ENCODE measurements at regions not wholly inside any gene's neighbourhood (a gene's known extent, or its start where the extent isn't known, plus 50 kb on each side); places are given as distances from the start of the nearest gene placed in this dataset.

- no CpG with 5 or more reads among the region's 7 CpGs for WGBS (ENCODE audit: extremely low coverage, insufficient coverage, low lambda C conversion rate)
- DNase-seq = peak; percentile 52
These were observed 98.8 kb upstream of the MB21D2 start for GRCh38 chr3:193016437-193016901.

GRCh38 chr3:193021506-193022010 lies 103.9 kb upstream of the MB21D2 start:
- Histone ChIP-seq H3K27me3 (ENCODE audit: insufficient read depth, low read length, poor library complexity) (no peaks in the 10 kb centered on the region), H4K8ac (ENCODE audit: low read depth, low read length) (no peak overlapping the region), H3K79me1 (ENCODE audit: low read length) (no peaks in the 10 kb centered on the region), H3K4me3 (ENCODE audit: low read length) (no peak overlapping the region), H3K36me3 (ENCODE audit: control insufficient read depth, insufficient read depth, low read length) (no peaks in the 10 kb centered on the region), H3K4me2 (ENCODE audit: low read length) (no peak overlapping the region), H3K27ac (ENCODE audit: low read depth, low read length) (no peak overlapping the region), H3K9ac (ENCODE audit: low read length) (no peak overlapping the region), H3K4me1 (ENCODE audit: control insufficient read depth, low read depth, low read length) (no peaks in the 10 kb centered on the region), H2BK120ac (ENCODE audit: low read depth, low read length) (no peak overlapping the region), H2AK5ac (ENCODE audit: low read length) (no peak overlapping the region), H3K79me2 (ENCODE audit: control insufficient read depth, insufficient read depth, low read length) (no peaks in the 10 kb centered on the region), H4K5ac (ENCODE audit: low read length) (no peak overlapping the region), H3K23ac (ENCODE audit: low read length) (no peak overlapping the region), H3K18ac (ENCODE audit: low read length) (no peak overlapping the region), H2BK15ac (replicated peaks; ENCODE audit: low read depth) (no peak overlapping the region), H2BK5ac (ENCODE audit: low read length) (no peak overlapping the region), H3K4ac (ENCODE audit: low read depth, low read length) (no peak overlapping the region), H3K56ac (ENCODE audit: low read length) (no peak overlapping the region)
- no CpG with 5 or more reads among the region's 7 CpGs for WGBS (ENCODE audit: extremely low coverage, insufficient coverage, low lambda C conversion rate)
- no peak for DNase-seq

More at GRCh38 chr3:193016437-193016901, 98.8 kb upstream of the MB21D2 start:
- H3K36me3 ChIP-seq (ENCODE audit: control insufficient read depth, insufficient read depth, low read length) = no peaks in the 10 kb centered on the region
- no peak overlapping the region for H3K27ac ChIP-seq (ENCODE audit: low read depth, low read length)
- no peak overlapping the region for H2BK120ac ChIP-seq (ENCODE audit: low read depth, low read length)
- peak overlapping the region; percentile 46 for H3K56ac ChIP-seq (ENCODE audit: low read length)
- no peak overlapping the region for H4K5ac ChIP-seq (ENCODE audit: low read length)
- no peak overlapping the region for H4K8ac ChIP-seq (ENCODE audit: low read depth, low read length)
- no peak overlapping the region for H3K4me3 ChIP-seq (ENCODE audit: low read length)
- no peak overlapping the region for H3K4ac ChIP-seq (ENCODE audit: low read depth, low read length)
- no peak overlapping the region for H2BK15ac ChIP-seq (replicated peaks; ENCODE audit: low read depth)
- H3K27me3 ChIP-seq (ENCODE audit: insufficient read depth, low read length, poor library complexity) = no peaks in the 10 kb centered on the region
- H3K18ac ChIP-seq (ENCODE audit: low read length) = peak overlapping the region; percentile 9
- H2BK5ac ChIP-seq (ENCODE audit: low read length) = no peak overlapping the region
- no peak overlapping the region for H3K23ac ChIP-seq (ENCODE audit: low read length)
- H3K79me1 ChIP-seq (ENCODE audit: low read length) = no peaks in the 10 kb centered on the region
- H3K4me2 ChIP-seq (ENCODE audit: low read length) = no peak overlapping the region
- no peaks in the 10 kb centered on the region for H3K4me1 ChIP-seq (ENCODE audit: control insufficient read depth, low read depth, low read length)
- no peaks in the 10 kb centered on the region for H3K79me2 ChIP-seq (ENCODE audit: control insufficient read depth, insufficient read depth, low read length)
- no peak overlapping the region for H3K9ac ChIP-seq (ENCODE audit: low read length)
- H2AK5ac ChIP-seq (ENCODE audit: low read length) = no peak overlapping the region

GRCh38 chr3:193023218-193023617 lies 105.6 kb upstream of the MB21D2 start:
- Histone ChIP-seq H3K23ac (ENCODE audit: low read length) (no peak overlapping the region), H3K9ac (ENCODE audit: low read length) (no peak overlapping the region), H3K56ac (ENCODE audit: low read length) (no peak overlapping the region), H2BK5ac (ENCODE audit: low read length) (no peak overlapping the region), H3K4me3 (ENCODE audit: low read length) (no peak overlapping the region), H3K79me2 (ENCODE audit: control insufficient read depth, insufficient read depth, low read length) (no peaks in the 10 kb centered on the region), H2BK120ac (ENCODE audit: low read depth, low read length) (no peak overlapping the region), H4K5ac (ENCODE audit: low read length) (no peak overlapping the region), H3K79me1 (ENCODE audit: low read length) (no peaks in the 10 kb centered on the region), H2AK5ac (ENCODE audit: low read length) (no peak overlapping the region), H3K27ac (ENCODE audit: low read depth, low read length) (no peak overlapping the region), H3K18ac (ENCODE audit: low read length) (no peak overlapping the region), H2BK15ac (replicated peaks; ENCODE audit: low read depth) (no peak overlapping the region), H3K36me3 (ENCODE audit: control insufficient read depth, insufficient read depth, low read length) (no peaks in the 10 kb centered on the region), H3K27me3 (ENCODE audit: insufficient read depth, low read length, poor library complexity) (no peaks in the 10 kb centered on the region), H3K4me1 (ENCODE audit: control insufficient read depth, low read depth, low read length) (no peaks in the 10 kb centered on the region), H3K4ac (ENCODE audit: low read depth, low read length) (no peak overlapping the region), H4K8ac (ENCODE audit: low read depth, low read length) (no peak overlapping the region), H3K4me2 (ENCODE audit: low read length) (no peak overlapping the region)
- WGBS (ENCODE audit: extremely low coverage, insufficient coverage, low lambda C conversion rate) = no CpG with 5 or more reads among the region's 1 CpG
- no peak for DNase-seq

- Histone ChIP-seq H4K8ac (ENCODE audit: low read depth, low read length) (no peak overlapping the region), H3K4me1 (ENCODE audit: control insufficient read depth, low read depth, low read length) (no peaks in the 10 kb centered on the region), H3K79me2 (ENCODE audit: control insufficient read depth, insufficient read depth, low read length) (no peaks in the 10 kb centered on the region), H3K4ac (ENCODE audit: low read depth, low read length) (no peak overlapping the region), H2BK120ac (ENCODE audit: low read depth, low read length) (no peak overlapping the region), H4K5ac (ENCODE audit: low read length) (no peak overlapping the region), H3K18ac (ENCODE audit: low read length) (no peak overlapping the region), H2AK5ac (ENCODE audit: low read length) (no peak overlapping the region), H2BK5ac (ENCODE audit: low read length) (no peak overlapping the region), H3K4me2 (ENCODE audit: low read length) (no peak overlapping the region), H2BK15ac (replicated peaks; ENCODE audit: low read depth) (no peak overlapping the region), H3K36me3 (ENCODE audit: control insufficient read depth, insufficient read depth, low read length) (no peaks in the 10 kb centered on the region), H3K27ac (ENCODE audit: low read depth, low read length) (no peak overlapping the region), H3K23ac (ENCODE audit: low read length) (no peak overlapping the region), H3K9ac (ENCODE audit: low read length) (no peak overlapping the region), H3K4me3 (ENCODE audit: low read length) (no peak overlapping the region), H3K56ac (ENCODE audit: low read length) (no peak overlapping the region), H3K27me3 (ENCODE audit: insufficient read depth, low read length, poor library complexity) (no peaks in the 10 kb centered on the region), H3K79me1 (ENCODE audit: low read length) (no peaks in the 10 kb centered on the region)
- WGBS (ENCODE audit: extremely low coverage, insufficient coverage, low lambda C conversion rate) = 100% methylated on average over 1 of the region's 4 CpGs
- DNase-seq = peak; percentile 42
These were observed 110.6 kb upstream of the MB21D2 start for GRCh38 chr3:193028258-193028657.

GRCh38 chr3:193029800-193030199 lies 112.1 kb upstream of the MB21D2 start:
- Histone ChIP-seq H3K4me3 (ENCODE audit: low read length) (no peak overlapping the region), H3K79me1 (ENCODE audit: low read length) (no peaks in the 10 kb centered on the region), H2BK15ac (replicated peaks; ENCODE audit: low read depth) (peak overlapping the region; percentile 98), H3K23ac (ENCODE audit: low read length) (no peak overlapping the region), H3K18ac (ENCODE audit: low read length) (no peak overlapping the region), H4K8ac (ENCODE audit: low read depth, low read length) (no peak overlapping the region), H3K36me3 (ENCODE audit: control insufficient read depth, insufficient read depth, low read length) (no peaks in the 10 kb centered on the region), H3K9ac (ENCODE audit: low read length) (no peak overlapping the region), H2AK5ac (ENCODE audit: low read length) (no peak overlapping the region), H2BK120ac (ENCODE audit: low read depth, low read length) (no peak overlapping the region), H3K27me3 (ENCODE audit: insufficient read depth, low read length, poor library complexity) (no peaks in the 10 kb centered on the region), H3K27ac (ENCODE audit: low read depth, low read length) (no peak overlapping the region), H3K4ac (ENCODE audit: low read depth, low read length) (no peak overlapping the region), H3K79me2 (ENCODE audit: control insufficient read depth, insufficient read depth, low read length) (no peaks in the 10 kb centered on the region), H4K5ac (ENCODE audit: low read length) (no peak overlapping the region), H3K4me1 (ENCODE audit: control insufficient read depth, low read depth, low read length) (no peaks in the 10 kb centered on the region), H3K4me2 (ENCODE audit: low read length) (no peak overlapping the region), H2BK5ac (ENCODE audit: low read length) (no peak overlapping the region), H3K56ac (ENCODE audit: low read length) (no peak overlapping the region)
- no peak for DNase-seq
- no CpG with 5 or more reads among the region's 2 CpGs for WGBS (ENCODE audit: extremely low coverage, insufficient coverage, low lambda C conversion rate)

- no peak overlapping the region for H3K23ac ChIP-seq (ENCODE audit: low read length)
- H3K4me1 ChIP-seq (ENCODE audit: control insufficient read depth, low read depth, low read length) = no peaks in the 10 kb centered on the region
- no peak overlapping the region for H3K9ac ChIP-seq (ENCODE audit: low read length)
- H4K8ac ChIP-seq (ENCODE audit: low read depth, low read length) = no peak overlapping the region
- no peak overlapping the region for H2BK5ac ChIP-seq (ENCODE audit: low read length)
- no peaks in the 10 kb centered on the region for H3K36me3 ChIP-seq (ENCODE audit: control insufficient read depth, insufficient read depth, low read length)
- no peak overlapping the region for H2BK120ac ChIP-seq (ENCODE audit: low read depth, low read length)
- no peak overlapping the region for H2AK5ac ChIP-seq (ENCODE audit: low read length)
- WGBS (ENCODE audit: extremely low coverage, insufficient coverage, low lambda C conversion rate) = no CpG with 5 or more reads among the region's 2 CpGs
- peak overlapping the region; percentile 98 for H2BK15ac ChIP-seq (replicated peaks; ENCODE audit: low read depth)
- no peak overlapping the region for H3K56ac ChIP-seq (ENCODE audit: low read length)
- no peak for DNase-seq
- H3K27ac ChIP-seq (ENCODE audit: low read depth, low read length) = no peak overlapping the region
- no peak overlapping the region for H4K5ac ChIP-seq (ENCODE audit: low read length)
- no peaks in the 10 kb centered on the region for H3K79me2 ChIP-seq (ENCODE audit: control insufficient read depth, insufficient read depth, low read length)
- no peak overlapping the region for H3K4ac ChIP-seq (ENCODE audit: low read depth, low read length)
- H3K79me1 ChIP-seq (ENCODE audit: low read length) = no peaks in the 10 kb centered on the region
- H3K18ac ChIP-seq (ENCODE audit: low read length) = no peak overlapping the region
- H3K4me3 ChIP-seq (ENCODE audit: low read length) = no peak overlapping the region
- H3K4me2 ChIP-seq (ENCODE audit: low read length) = no peak overlapping the region
- no peaks in the 10 kb centered on the region for H3K27me3 ChIP-seq (ENCODE audit: insufficient read depth, low read length, poor library complexity)
These were observed 112.6 kb upstream of the MB21D2 start for GRCh38 chr3:193030276-193030675.

Data from mesendoderm (in vitro differentiated cells).